ENCODE measurements at regions not wholly inside any gene's neighbourhood (a gene's known extent, or its start where the extent isn't known, plus 50 kb on each side); places are given as distances from the start of the nearest gene placed in this dataset.

DNA sequence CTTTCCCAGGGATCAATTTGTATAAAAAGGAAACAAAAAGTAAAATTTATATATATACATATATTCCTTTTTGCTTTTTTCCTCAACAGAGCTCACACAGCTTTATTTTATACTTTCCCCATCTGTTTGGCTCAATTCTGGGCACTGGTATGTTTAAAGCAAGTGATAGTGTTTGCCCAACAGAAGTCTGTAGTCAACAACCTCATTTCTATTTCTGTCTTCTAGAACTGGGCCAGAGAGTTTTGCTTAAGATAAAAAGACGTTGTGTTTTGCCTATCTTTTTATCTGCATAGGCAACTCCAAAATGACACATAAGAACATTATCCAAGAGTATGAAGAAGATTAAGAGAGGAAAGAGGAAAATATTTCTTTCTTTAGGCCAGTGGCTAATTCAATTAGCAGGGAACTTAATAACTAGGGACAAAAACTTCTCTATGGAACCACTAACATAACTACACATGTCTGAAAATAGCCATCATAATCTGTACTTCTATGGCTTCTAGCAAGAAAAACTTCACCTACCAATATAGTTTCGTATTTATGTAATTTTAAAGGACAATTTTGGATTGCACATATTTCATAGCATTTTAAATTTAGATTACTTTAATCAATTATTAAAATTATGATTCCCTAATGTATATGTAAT is 1300.5 kb downstream of the ARAP2 start:
- Histone ChIP-seq H4K20me1 (ENCODE audit: insufficient read depth, low read length) (no peaks in the 10 kb centered on the region), H2AFZ (ENCODE audit: low read length) (no peak overlapping the region), H3K4me1 (ENCODE audit: insufficient read depth, low read length, severe bottlenecking) (no peaks in the 10 kb centered on the region), H3K9ac (ENCODE audit: low read length) (no peak overlapping the region), H3K9me3 (ENCODE audit: low read length) (no peaks in the 10 kb centered on the region), H3K79me2 (ENCODE audit: insufficient read depth, low read length) (no peaks in the 10 kb centered on the region), H3K9me2 (ENCODE audit: low read depth, low read length) (no peaks in the 10 kb centered on the region), H3K4me2 (ENCODE audit: low read length) (no peak overlapping the region), H3K27me3 (ENCODE audit: insufficient read depth, low read length) (no peaks in the 10 kb centered on the region), H3F3A (ENCODE audit: insufficient read depth, low read length) (no peaks in the 10 kb centered on the region), H3K27ac (ENCODE audit: low read depth, low read length, poor library complexity, severe bottlenecking) (no peak overlapping the region), H3K36me3 (ENCODE audit: insufficient read depth, low read length) (no peaks in the 10 kb centered on the region), H3K4me3 (ENCODE audit: low read depth, low read length, poor library complexity, severe bottlenecking) (no peak overlapping the region)
- TF ChIP-seq, protein P1, sequence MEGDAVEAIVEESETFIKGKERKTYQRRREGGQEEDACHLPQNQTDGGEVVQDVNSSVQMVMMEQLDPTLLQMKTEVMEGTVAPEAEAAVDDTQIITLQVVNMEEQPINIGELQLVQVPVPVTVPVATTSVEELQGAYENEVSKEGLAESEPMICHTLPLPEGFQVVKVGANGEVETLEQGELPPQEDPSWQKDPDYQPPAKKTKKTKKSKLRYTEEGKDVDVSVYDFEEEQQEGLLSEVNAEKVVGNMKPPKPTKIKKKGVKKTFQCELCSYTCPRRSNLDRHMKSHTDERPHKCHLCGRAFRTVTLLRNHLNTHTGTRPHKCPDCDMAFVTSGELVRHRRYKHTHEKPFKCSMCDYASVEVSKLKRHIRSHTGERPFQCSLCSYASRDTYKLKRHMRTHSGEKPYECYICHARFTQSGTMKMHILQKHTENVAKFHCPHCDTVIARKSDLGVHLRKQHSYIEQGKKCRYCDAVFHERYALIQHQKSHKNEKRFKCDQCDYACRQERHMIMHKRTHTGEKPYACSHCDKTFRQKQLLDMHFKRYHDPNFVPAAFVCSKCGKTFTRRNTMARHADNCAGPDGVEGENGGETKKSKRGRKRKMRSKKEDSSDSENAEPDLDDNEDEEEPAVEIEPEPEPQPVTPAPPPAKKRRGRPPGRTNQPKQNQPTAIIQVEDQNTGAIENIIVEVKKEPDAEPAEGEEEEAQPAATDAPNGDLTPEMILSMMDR (IDR thresholded peaks at IDR 0.05; ENCODE audit: low read length): no peak
- TF ChIP-seq EZH2 (IDR thresholded peaks at IDR 0.05; ENCODE audit: borderline replicate concordance, low read length): no peak

DNA sequence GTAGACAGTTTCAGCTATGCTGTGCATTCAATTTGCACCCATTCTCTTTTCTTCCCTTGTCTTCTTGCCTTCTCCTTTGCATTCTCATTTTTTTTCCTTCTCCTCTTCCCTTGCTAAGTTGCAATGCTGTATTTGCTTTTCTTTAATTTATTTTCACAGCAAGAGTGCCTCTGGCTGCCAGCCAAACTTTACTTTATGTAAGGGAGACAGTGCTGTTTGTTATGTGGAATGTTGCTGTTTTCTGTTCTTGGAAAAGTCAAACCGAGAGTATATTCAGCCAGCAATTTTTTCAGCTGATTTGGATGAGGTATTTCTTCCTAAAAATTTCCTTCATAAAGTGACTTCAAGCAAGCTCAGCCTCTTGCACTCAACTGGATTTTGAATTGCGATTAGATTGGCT is 1293.4 kb downstream of the ARAP2 start:
- Histone ChIP-seq H3K36me3 (ENCODE audit: insufficient read depth, low read length) (no peaks in the 10 kb centered on the region), H3K4me2 (ENCODE audit: low read length) (no peak overlapping the region), H4K20me1 (ENCODE audit: insufficient read depth, low read length) (no peaks in the 10 kb centered on the region), H3K79me2 (ENCODE audit: insufficient read depth, low read length) (no peaks in the 10 kb centered on the region), H3K9me2 (ENCODE audit: low read depth, low read length) (no peaks in the 10 kb centered on the region), H3F3A (ENCODE audit: insufficient read depth, low read length) (no peaks in the 10 kb centered on the region), H2AFZ (ENCODE audit: low read length) (no peak overlapping the region), H3K4me3 (ENCODE audit: low read depth, low read length, poor library complexity, severe bottlenecking) (no peak overlapping the region), H3K4me1 (ENCODE audit: insufficient read depth, low read length, severe bottlenecking) (no peaks in the 10 kb centered on the region), H3K9ac (ENCODE audit: low read length) (no peak overlapping the region), H3K27me3 (ENCODE audit: insufficient read depth, low read length) (no peaks in the 10 kb centered on the region), H3K27ac (ENCODE audit: low read depth, low read length, poor library complexity, severe bottlenecking) (no peak overlapping the region), H3K9me3 (ENCODE audit: low read length) (no peaks in the 10 kb centered on the region)
- TF ChIP-seq, protein P1 (IDR thresholded peaks at IDR 0.05; ENCODE audit: low read length): no peak
- TF ChIP-seq EZH2 (IDR thresholded peaks at IDR 0.05; ENCODE audit: borderline replicate concordance, low read length): no peak

DNA sequence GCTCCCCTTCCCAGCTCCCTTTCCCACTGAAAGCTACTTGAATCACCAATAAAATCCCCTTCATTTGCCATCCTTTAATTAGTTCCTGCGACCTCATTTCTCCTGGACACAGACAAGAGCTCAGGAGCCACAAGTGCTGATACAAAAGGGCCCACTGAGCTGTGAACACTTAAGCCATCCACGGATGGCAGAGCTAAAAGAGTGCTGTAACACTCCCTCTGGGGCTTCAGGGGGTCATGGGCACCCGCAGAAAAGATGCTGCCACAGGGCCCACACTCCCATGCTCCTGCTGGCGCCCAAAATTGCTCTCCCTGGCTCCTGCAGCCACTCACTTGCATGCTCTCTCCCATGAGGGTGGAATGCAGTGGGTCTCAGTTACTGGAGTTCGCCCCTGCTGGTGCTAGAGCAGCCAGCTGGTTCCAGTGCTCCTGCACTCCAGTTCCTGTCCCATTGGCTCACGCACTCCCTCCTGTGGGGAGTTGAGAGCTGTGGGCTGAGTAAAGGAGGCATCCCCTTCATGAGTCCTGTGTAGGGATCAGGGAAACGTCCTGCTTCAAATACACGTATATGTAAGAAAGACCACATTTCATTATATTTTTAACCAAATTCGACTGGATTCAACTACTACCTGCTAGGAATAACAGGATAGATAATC is 1291.0 kb downstream of the ARAP2 start:
- TF ChIP-seq, protein P1 (IDR thresholded peaks at IDR 0.05; ENCODE audit: low read length): peak; percentile 17; the same call in 1 of the 2 replicates
- TF ChIP-seq EZH2 (IDR thresholded peaks at IDR 0.05; ENCODE audit: borderline replicate concordance, low read length): no peak
- H2AFZ ChIP-seq (ENCODE audit: low read length): no peak overlapping the region
- H3K36me3 ChIP-seq (ENCODE audit: insufficient read depth, low read length): no peaks in the 10 kb centered on the region
- H3F3A ChIP-seq (ENCODE audit: insufficient read depth, low read length): no peaks in the 10 kb centered on the region
- H3K4me3 ChIP-seq (ENCODE audit: low read depth, low read length, poor library complexity, severe bottlenecking): no peak overlapping the region
- H3K79me2 ChIP-seq (ENCODE audit: insufficient read depth, low read length): no peaks in the 10 kb centered on the region
- H3K9ac ChIP-seq (ENCODE audit: low read length): no peak overlapping the region
- no peaks in the 10 kb centered on the region for H3K4me1 ChIP-seq (ENCODE audit: insufficient read depth, low read length, severe bottlenecking)
- no peak overlapping the region for H3K4me2 ChIP-seq (ENCODE audit: low read length)
- H3K9me3 ChIP-seq (ENCODE audit: low read length): no peaks in the 10 kb centered on the region
- H3K27me3 ChIP-seq (ENCODE audit: insufficient read depth, low read length): no peaks in the 10 kb centered on the region
- no peaks in the 10 kb centered on the region for H4K20me1 ChIP-seq (ENCODE audit: insufficient read depth, low read length)
- H3K27ac ChIP-seq (ENCODE audit: low read depth, low read length, poor library complexity, severe bottlenecking): no peak overlapping the region
- no peaks in the 10 kb centered on the region for H3K9me2 ChIP-seq (ENCODE audit: low read depth, low read length)

Data from OCI-LY1 (cell line).